Kidney glomerular epithelial cell (primary cell): ENCODE measurements at regions not wholly inside any gene's neighbourhood (a gene's known extent, or its start where the extent isn't known, plus 50 kb on each side); places are given as distances from the start of the nearest gene placed in this dataset.
"Not testable (repeated sequence)": the region's sequence is repeated elsewhere in the genome, so short reads cannot be mapped to it uniquely, and the experiment has no call there.

ENCODE experiments used
- DNase-seq: peaks from one replicate; lab custom pipeline; 2025; lab: John Stamatoyannopoulos, UW

DNA sequence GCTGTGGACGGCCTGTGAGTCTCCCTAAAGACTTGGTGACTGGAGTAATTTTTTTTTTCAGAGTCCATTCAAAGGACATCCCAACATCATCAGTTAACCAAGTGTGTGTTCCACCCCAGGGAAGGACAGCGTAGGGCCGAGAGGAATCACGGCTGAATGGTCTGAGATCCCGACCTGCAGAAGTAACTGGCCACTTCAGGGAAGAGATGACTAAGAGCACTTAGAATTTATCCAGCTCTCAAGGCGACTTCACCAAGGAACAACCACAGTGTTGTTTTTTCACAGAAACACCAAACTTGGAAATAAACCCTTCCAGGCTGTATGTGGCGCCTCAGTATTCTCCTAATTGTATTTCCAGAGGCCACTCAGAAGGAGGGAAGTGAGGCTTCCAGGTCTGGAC, 231.6 kb downstream of the FNDC1 start:
- no peak for DNase-seq

DNA sequence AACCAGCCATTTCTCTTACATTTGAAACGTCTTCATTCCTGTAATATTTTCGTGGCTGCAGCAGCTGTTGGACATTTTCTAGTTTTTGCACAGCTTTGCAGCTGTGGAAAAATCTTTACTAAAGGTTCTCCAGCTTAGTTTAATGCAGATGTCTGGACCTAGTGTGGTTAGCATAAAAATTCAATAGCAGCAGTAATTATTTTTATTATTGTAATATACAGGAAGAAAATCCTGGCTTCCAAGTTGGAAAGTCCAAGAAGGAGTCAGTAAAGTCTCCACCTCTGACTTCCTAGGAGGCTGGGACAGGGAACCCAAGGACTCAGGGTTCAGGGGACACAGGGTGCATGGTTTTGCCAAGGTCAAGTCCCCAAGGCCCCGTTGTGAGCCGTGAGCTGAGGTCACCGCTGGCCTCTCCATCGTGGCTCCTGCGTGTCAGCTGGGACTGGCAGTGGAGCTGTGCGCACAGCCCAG, 230.6 kb downstream of the FNDC1 start:
- DNase-seq, result no peak

DNA sequence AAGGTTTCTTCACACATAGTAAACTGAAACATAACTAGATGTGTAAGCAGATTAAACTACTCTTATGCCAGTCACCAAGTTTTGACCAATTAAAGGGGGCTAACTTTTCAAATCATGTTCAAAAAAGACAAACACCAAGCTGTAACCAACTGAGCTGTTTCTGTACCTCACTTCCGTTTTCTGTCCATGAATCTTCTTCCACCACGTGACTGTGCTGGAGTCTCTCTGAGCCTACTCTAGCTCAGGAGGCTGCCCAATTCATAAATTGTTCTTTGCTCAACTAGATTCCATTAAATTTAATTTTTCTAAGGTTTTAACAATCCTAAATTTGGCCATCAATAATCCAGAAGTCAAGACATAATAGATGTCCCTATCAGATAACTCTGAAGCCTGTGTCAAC, 229.4 kb downstream of the FNDC1 start:
- DNase-seq, result no peak

DNA sequence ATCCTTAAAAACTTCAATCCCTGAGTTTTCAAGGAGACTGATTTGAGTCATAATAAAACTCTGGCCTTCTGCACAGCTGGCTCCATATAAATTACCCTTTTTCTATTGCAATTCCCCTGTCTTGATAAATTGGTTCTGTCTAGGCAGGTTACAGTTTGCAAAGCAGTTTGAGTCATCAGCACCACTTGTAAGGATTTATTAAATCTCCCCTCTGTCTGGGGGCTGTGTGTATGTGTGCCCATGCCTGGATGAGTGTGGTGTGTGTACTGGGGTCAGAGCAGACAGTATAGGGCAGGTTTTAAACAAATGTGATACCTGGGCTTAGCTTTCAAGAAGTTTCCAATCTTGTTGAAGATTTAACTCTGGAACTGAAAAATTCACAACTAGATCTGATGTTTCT, 228.6 kb downstream of the FNDC1 start:
- DNase-seq, result no peak

DNA sequence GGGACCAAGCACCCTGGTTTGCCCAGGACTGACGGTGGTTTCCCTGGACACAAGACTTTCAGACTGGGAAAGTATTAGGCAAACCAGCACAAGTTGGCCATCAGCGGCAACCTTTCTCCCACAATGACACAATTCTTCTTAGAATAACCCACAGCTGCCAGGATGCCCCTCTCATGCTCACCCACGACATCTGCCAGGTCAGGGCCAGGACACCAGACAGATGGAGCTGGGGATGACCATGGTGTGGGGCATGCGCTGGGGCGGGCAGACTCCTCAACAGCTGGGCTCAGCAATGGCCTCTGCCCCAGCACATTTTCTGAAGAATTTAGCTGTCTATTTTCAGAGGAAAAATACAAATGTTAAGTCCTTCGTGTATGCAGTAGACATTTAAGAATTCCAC, 226.4 kb downstream of the FNDC1 start:
- no peak for DNase-seq

DNA sequence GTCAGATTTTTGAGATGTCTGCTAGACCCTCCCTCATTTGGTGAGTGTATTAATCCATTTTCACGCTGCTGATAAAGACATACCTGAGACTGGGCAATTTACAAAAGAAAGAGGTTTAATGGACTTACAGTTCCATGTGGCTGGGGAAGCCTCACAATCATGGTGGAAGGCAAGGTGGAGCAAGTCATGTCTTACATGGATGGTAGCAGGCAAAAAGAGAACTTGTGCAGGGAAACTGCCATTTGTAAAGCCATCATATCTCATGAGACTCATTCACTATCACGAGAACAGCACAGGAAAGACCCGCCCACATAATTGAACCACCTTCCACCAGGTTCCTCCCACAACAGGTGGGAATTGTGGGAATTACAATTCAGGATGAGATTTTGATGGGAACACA, 223.5 kb downstream of the FNDC1 start:
- DNase-seq, result not testable (repeated sequence)

DNA sequence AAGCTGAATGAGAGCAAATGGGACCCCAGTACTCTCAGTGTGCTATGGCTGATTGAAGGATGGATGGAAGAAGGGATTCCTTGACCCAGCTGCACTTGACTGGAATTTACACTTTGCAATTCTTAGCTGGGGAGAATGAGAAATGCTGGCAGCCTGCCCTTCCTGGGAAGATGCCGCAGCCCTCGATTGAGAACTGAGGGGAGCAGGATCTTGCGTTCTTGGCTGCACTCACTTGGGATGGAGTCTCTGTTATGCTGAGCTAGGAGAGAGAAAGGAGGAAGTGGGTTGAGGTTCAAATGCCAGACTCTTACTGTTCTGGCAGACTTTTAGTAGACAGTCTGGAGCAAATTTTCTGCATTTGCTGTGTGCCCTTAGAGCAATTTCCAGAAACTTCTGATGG, 221.2 kb downstream of the FNDC1 start:
- DNase-seq, result no peak

DNA sequence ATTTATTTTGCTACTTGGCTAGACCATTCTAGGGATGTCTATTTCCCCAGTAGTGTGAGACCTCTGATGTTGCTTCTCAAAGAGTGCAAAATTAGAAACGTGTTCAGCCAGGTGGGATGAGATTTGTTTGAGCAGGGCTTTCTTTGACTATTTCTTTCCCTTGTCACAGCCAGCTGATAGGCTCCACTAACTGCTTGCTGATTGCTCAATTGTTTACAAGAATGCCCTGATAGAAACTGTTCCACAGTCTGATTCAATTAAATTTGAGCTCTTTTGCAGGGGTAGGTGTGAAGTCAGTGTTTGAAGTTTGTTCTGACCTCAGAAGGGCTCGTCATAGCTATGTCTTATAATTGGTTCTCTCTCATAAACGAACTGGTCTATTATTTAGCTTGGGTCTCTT, 220.5 kb downstream of the FNDC1 start:
- DNase-seq, result no peak

DNA sequence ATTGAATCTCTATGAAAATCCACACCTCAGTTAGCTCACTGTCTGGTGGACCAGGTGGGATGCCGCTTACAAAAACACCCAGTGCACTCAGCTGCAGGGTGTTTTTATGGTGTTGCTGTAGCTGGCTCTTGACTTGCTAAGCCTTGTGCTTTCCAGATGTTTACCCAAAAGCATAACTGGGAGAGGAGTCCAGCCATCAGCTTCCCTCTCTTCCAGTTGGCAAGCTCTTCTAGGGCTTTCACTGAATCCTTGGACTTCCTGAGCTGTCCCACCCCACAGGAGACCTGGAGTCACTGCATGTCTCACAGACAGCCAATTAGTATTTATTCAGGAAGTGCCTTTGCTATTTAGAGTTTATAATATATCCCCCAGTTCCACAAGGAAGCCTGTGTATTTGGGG, 210.9 kb downstream of the FNDC1 start:
- no peak for DNase-seq

DNA sequence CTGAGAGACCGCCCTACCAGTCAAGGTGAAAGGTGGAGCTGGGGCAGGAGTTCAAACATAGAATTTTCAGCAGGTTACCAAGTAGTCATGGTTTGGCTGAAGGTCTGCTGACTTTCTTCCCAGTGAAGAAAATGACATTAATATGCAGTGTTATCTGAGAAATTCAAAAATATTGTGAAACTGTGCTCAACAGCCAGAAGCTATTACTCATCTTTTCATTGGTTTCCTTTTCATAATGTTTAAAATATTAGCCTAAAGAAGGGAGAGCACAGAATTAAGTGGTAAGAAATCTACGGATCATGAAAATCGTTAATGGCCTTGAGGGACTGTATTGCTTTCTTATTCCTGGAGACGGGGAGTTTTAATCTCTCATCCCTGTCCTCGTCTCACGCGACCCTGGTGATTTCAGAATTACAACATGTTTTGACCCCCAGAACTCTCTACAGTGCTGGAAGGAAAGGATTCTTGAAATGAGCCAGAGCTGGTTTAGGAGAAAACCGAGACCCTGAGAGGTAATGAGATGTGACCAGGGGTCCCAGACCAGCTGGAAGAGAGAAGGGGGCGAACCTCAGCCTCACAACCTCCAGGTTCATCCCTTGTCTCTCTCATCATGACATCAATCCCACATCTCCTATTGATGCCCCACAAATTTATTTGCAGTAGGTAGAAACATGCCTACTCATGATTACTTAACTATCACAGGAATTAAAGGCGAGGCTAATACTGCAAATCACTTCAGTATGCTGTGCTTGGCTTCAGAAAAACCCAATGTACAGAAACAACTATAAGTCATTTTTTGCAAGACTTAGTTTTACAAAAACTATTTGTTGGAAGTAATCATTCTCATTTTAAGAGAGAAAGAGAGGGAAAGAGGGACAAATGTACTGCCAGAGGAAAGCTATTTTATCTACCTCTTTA, 209.5 kb downstream of the FNDC1 start:
- no peak for DNase-seq

DNA sequence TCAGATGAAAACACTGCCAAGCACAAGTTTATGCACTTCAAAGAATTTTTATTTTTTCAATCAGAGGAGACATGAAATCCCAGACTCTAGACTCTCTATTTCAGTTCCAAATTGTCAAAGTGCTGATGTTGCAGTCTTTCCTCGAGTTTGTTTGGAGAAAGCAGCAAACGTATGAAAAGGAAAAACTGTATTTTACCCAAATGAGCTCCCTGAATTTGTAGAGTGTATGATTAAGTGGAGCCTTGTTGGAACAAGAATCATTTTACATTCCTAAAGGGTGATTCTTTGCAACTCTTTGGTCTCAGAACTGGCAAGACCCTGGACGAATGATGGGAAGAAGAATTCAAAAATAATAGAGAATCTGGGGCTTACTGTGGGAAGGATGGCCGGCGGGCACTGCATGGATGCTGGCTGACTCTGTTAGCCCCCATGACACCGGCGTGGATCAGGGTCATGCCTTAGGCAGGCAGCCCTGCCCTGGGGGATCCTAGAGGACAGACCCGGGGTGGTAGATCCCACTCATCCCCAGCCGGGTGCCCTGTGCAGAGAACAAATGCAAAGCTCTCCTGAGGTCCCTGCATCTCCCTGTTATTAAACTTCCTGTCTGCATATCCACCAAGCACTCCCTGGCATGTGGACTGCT, 207.4 kb downstream of the FNDC1 start:
- no peak for DNase-seq

DNA sequence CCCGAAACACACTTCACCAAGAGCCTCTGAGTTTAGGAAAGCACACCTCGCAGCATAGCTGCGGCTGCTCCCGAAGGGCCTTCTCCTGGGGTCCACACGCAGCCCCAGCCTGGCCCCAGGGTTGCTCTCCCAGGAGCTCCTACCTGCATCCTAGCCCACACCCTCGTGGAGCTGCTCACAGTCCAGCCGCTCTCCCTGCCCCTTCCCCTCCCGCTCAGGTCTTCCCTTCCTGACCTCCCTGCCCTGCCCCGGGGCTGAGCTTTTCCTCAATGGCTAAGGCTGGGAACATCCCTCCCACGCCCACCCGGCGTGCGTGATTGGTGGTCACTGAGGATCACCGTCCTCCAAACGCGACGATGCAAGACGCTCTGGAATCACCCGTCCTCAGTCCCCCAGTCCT, 205.8 kb downstream of the FNDC1 start:
- no peak for DNase-seq

DNA sequence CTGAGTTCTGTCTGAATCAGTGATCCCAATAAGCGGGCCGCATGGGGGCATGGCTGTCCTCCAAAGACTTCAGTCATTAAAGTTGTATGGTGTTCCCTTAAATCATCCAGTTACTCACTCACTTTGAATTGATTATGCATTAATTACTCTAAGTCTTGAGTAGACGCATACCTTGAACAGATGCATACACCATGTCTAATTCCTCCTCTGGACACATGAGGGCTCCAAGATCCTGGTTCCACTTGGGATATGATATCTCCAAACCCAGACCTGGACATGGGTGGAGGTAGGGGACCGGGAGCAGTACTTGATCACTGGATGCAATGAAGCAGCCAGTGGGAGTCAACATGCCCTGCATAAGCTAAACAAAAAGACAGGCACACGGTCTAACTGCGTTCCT, 204.5 kb downstream of the FNDC1 start:
- no peak for DNase-seq

DNA sequence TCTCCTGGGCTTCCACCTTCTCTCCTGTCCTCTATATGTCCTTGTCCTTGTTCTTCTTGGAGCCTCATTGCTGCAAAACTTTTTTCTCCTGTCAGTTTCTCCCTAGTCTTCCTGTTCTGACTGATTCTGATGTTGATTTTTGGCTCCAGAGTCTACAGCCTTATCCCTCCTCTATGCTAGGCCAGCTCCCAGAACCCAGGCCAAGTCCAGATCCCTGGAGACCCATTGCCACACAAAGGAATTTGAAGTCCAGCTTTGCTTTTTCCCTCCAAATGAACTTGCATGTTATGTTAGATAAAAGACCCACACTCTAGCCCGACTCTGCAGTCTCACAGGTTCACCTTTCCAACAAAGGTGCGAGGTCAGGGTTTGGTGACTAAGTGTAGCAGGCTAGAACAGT, 203.1 kb downstream of the FNDC1 start:
- no peak for DNase-seq

DNA sequence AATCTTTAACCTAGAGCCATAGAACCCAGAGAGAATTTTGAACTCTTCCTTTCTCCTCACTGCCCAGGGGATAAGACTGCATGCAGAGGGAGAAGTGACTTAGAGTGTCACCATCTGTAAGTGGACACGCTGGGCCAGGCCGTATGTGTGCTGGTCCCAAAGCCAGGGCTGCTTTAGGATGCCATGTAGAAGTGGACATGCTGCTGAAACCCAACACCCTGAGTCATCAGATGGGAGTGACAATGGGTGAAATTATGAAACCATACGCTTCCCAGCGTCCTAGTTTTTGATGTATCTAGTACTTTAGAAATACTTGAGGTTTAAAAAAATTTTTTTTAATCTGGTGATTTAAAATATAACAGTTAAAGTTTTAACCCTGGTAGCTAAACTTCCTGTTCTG, 191.1 kb downstream of the FNDC1 start:
- DNase-seq, result no peak

DNA sequence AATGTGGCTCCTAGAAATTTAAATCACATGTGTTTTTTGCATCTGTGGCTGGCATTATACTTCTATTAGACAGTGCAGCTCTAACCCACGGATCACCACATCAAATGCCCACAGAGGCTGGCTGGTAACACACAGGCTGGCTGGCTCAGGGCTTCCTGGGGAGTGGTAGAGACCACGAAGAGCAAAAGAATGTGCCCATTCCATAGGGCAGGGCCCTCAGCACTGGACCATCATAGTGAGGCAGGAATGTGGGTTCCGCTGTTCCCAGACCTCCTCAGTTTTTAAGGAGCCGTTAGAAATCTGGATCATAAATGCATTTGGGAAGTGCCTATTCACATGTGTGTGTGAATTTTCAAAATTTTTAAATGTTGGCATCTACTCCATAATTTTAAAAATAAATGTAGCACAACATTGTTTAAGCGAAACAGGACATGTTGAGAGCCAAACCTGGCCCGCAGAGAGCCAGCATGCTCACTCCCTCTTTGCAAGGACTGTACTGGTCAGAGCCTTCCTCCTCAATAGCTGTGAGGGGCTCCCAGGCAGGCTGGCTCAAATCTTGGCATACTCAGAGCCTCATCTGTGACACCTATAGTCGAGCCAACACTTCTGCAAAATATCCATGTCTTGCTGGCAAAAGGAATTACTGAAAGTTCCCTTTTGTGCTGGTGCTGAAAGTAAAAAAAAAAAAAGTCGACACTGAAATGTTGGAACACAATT, 190.5 kb downstream of the FNDC1 start:
- DNase-seq, result no peak

DNA sequence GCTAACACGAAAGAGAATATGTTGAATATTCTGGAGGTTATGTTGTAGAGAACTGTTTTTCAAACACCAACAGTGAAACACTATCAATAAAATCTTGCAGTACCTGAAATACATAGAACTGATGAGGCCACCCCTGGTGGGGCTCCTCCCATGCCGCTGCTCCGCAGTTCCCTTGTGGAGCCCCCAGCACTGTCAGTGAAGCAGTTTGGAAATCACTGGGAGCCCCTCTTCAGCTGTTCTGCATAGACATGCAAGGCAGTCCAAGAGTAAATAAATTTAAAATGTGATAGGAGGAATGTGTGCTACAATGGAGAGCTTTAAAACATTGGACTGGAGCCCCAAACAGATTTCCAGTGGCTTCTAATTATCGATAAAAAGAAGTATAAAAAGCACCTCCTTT, 189.4 kb downstream of the FNDC1 start:
- no peak for DNase-seq

DNA sequence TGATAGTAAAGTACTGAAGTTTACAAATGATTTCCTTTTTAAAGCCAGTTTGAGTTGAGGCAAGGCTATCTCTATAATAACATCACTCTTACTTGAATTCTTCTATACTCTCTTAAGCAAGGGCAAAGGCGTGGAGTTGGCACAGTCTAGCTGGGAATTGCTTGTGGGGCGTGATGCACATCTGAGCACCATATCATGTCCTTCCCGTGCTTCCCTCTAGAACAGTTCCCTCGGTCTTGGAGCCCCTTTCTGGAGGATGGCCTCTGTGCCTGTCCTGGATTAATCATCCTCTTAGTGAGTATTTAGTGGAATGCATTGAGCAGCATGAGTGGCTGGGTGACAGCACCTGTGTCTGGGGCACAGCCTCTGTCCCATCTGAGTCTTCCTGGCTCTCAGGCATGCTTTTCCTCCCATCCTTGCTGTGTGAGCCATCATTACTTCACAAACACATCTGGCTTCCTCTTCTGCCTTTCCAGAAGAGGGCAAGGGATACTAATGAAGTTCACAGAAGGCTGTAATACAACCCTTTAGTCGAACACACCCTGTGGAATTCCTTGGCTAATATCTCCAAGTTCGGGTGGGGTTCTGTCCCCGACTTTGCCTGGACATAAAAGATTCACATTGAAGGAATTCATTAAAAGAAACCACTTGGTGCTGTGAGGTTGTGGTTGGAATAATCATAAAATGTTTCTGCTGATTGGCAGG, 188.2 kb downstream of the FNDC1 start:
- no peak for DNase-seq

DNA sequence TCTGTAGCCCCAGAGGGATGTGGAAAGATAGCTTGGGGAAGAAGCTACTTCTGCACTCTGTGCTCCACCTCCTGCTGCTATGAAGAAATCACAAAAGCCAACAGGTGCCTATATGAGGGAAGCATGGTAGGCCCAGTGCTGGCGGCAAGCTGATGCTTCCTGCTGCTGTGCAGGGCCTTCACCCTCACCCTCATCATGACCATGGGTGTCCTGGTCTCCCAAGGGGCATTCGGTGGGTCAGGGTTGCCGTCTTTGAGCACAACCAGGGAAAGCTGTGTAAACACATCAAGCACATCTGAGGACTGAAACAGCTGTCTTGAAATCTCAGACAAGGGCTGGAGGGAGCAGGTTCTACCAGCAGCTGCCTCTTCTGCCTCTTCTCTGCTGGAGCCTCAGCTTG, 184.0 kb downstream of the FNDC1 start:
- no peak for DNase-seq

DNA sequence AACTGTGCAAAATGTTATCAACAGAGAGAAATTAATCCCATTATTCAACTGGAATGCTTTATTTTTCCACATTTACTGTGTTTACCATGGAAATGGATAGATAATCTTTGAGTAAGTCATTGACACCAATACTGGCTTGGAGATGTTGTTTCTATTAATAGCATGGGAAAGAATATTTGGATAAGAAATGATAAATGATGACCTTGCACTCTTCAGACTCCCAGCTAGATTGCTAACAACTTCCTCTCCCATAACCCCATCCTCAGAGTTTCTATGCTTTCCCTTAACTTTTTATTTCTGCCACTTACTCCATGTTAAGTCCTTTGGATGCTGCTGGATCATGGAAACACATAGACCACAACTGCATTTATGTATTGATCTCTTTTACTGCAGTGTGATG, 182.5 kb downstream of the FNDC1 start:
- DNase-seq, result no peak

DNA sequence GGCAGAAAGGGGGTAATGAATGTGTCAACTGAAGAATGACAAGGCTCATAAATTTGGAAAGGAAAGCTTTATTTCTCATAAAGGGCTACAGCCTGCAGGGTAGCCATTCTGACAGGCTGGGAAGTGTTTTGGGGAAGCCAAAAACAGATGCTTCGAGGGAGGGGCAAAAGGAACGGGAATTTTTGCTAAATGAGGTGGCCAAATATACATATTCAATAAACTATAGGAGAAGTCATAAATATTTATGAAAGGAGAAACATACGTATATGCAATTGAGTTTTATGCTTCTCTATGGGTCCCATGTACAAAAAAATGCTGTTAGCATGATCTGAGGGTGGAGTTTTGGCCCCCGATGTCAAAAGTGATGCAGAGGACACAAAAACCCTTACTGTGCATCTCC, 180.7 kb downstream of the FNDC1 start:
- no peak for DNase-seq

DNA sequence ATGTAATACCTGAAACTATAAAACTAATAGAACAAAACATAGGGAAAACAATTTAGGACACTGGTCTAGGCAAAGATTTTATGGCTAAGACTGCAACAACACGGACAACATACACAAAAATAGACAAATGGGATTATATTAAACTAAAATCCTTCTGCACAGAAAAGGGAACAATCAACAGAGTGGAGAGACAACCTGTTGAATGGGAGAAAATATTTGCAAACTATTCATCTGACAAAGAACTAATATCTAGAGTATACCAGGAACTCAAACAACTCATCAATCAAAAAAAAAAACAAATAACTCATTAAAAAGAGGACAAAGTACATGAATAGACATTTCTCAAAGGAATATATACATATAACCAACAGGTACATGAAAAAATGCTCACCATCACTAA, 174.5 kb downstream of the FNDC1 start:
- no peak for DNase-seq
